Mesothelial cell of epicardium (in vitro differentiated cells): ENCODE measurements at regions not wholly inside any gene's neighbourhood (a gene's known extent, or its start where the extent isn't known, plus 50 kb on each side); places are given as distances from the start of the nearest gene placed in this dataset.

ENCODE experiments used
- DNase-seq, 2 experiments: peaks; one replicate each; pipeline ENCODE4 v3.0.0; 2021; ENCODE audit warnings: low spot score in 2 of 2; ENCODE audit not compliant: unreplicated experiment in 2 of 2
- H3K27ac Mint-ChIP-seq: 2 replicates; pipeline ENCODE4 v1.8.0; 2021; ENCODE audit warnings: mixed read lengths
- H3K27me3 Mint-ChIP-seq: 2 replicates; pipeline ENCODE4 v1.8.0; 2021; ENCODE audit warnings: low read depth, mixed read lengths
- H3K36me3 Mint-ChIP-seq: 2 replicates; pipeline ENCODE4 v1.8.0; 2021; ENCODE audit warnings: mixed read lengths
- H3K4me1 Mint-ChIP-seq: 2 replicates; pipeline ENCODE4 v1.8.0; 2021; ENCODE audit warnings: mixed read lengths
- H3K4me3 Mint-ChIP-seq: 2 replicates; pipeline ENCODE4 v1.8.0; 2021; ENCODE audit warnings: mild to moderate bottlenecking, moderate library complexity, mixed read lengths
- H3K9me3 Mint-ChIP-seq: 2 replicates; pipeline ENCODE4 v1.8.0; 2021; ENCODE audit warnings: mixed read lengths
- CTCF ChIP-seq: fragments of 200-600 bp; sonication (generic); IDR thresholded peaks from one replicate; pipeline ENCODE4 v1.5.0; 2021; ENCODE audit warnings: antibody characterized with exemption; ENCODE audit not compliant: unreplicated experiment

- peaks cover 5% of the 10 kb centered on the region for H3K36me3 Mint-ChIP-seq
- no peak overlapping the region for H3K27ac Mint-ChIP-seq
- no peak overlapping the region for H3K4me3 Mint-ChIP-seq
- H3K27me3 Mint-ChIP-seq = no peaks in the 10 kb centered on the region
- TF ChIP-seq CTCF = no peak
- H3K4me1 Mint-ChIP-seq = no peaks in the 10 kb centered on the region
- H3K9me3 Mint-ChIP-seq = peaks cover 34% of the 10 kb centered on the region
- DNase-seq = no peak
Observed at GRCh38 chr13:89816404-89816803, 1531.1 kb upstream of the MIR17HG start.

GRCh38 chr13:89822467-89822866, 1525.0 kb upstream of the MIR17HG start:
- Mint-ChIP-seq H3K27me3 (no peaks in the 10 kb centered on the region), H3K36me3 (peaks cover 5% of the 10 kb centered on the region), H3K27ac (no peak overlapping the region), H3K4me1 (peaks cover 8% of the 10 kb centered on the region), H3K4me3 (no peak overlapping the region), H3K9me3 (peaks cover 14% of the 10 kb centered on the region)
- no peak for TF ChIP-seq CTCF
- DNase-seq = no peak

GRCh38 chr13:89827552-89827951, 1519.9 kb upstream of the MIR17HG start:
- no peaks in the 10 kb centered on the region for H3K27me3 Mint-ChIP-seq
- no peak for TF ChIP-seq CTCF
- no peaks in the 10 kb centered on the region for H3K9me3 Mint-ChIP-seq
- no peak for DNase-seq
- peaks cover 6% of the 10 kb centered on the region for H3K4me1 Mint-ChIP-seq
- no peak overlapping the region for H3K4me3 Mint-ChIP-seq
- H3K27ac Mint-ChIP-seq = no peak overlapping the region
- H3K36me3 Mint-ChIP-seq = no peaks in the 10 kb centered on the region

GRCh38 chr13:89828506-89828905, 1519.0 kb upstream of the MIR17HG start:
- Mint-ChIP-seq H3K36me3 (no peaks in the 10 kb centered on the region), H3K4me1 (peaks cover 13% of the 10 kb centered on the region), H3K27ac (no peak overlapping the region), H3K4me3 (no peak overlapping the region), H3K27me3 (no peaks in the 10 kb centered on the region), H3K9me3 (no peaks in the 10 kb centered on the region)
- no peak for TF ChIP-seq CTCF
- DNase-seq = no peak

- Mint-ChIP-seq H3K4me3 (no peak overlapping the region), H3K36me3 (no peaks in the 10 kb centered on the region), H3K27ac (no peak overlapping the region), H3K4me1 (peaks cover 11% of the 10 kb centered on the region), H3K9me3 (peaks cover 4% of the 10 kb centered on the region), H3K27me3 (no peaks in the 10 kb centered on the region)
- DNase-seq = no peak
- no peak for TF ChIP-seq CTCF
Observed at GRCh38 chr13:89831157-89831556, 1516.3 kb upstream of the MIR17HG start.

GRCh38 chr13:89832827-89833226, 1514.7 kb upstream of the MIR17HG start:
- TF ChIP-seq CTCF = no peak
- Mint-ChIP-seq H3K4me1 (peaks cover 11% of the 10 kb centered on the region), H3K4me3 (no peak overlapping the region), H3K27me3 (no peaks in the 10 kb centered on the region), H3K27ac (peak overlapping the region; percentile 84), H3K36me3 (no peaks in the 10 kb centered on the region), H3K9me3 (peaks cover 4% of the 10 kb centered on the region)
- DNase-seq = no peak
